ENCODE measurements at regions not wholly inside any gene's neighbourhood (a gene's known extent, or its start where the extent isn't known, plus 50 kb on each side); places are given as distances from the start of the nearest gene placed in this dataset.
"Not testable (repeated sequence)": the region's sequence is repeated elsewhere in the genome, so short reads cannot be mapped to it uniquely, and the experiment has no call there.

DNA sequence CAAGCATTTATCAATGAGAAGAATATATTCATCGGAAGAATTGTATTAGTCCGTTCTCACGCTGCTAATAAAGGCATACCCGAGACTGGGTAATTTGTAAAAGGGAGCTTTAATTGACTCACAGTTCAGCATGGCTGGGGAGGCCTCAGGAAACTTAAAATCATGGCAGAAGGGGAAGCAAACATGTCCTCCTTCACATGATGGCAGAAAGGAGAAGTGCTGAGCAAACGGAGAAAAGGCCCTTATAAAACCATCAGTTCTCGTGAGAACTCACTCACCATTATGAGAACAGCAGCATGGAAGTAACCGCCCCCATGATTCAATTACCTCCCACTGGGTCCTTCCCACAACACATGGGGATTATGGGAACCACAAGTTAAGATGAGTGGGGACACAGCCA, 1688.2 kb downstream of the SPATA31A7 start:
- DNase-seq: not testable (repeated sequence)

DNA sequence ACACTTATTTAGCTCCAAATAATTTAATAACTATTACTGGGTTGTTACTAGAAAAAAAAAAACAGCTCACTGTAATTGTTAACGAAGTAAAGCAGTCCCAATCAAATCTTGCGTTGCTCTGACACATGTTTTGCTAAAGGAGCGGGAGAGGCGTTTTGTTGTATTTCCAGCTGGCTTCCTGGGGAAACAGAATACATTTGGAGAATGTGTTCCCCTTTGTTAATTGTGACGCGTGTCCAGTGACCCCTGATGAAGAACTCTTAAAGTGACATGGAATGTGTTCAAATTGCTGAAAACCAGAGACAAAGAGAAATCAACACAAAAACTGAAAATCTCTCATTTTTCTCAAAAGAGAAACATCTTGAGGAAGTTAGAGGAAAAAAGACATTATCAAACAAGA, 1690.6 kb downstream of the SPATA31A7 start:
- DNase-seq: not testable (repeated sequence)

DNA sequence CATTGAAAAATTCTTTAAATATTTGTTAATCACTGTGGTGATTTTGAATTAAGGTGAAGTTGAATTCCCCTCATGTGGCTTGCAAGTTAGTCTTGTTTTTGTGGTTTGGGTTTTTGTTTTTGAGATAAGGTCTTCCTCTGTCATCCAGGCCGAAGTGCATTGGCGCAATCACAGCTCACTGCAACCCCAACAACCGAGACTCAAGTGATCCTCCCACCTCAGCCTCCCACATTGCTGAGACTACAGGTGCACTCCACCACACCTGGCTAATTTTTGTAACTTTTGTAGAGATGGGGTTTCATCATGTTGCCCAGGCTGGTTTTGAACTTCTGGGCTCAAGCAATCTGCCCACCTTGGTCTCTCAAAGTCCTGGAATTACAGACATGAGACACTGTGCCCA, 1691.1 kb downstream of the SPATA31A7 start:
- DNase-seq: not testable (repeated sequence)

DNA sequence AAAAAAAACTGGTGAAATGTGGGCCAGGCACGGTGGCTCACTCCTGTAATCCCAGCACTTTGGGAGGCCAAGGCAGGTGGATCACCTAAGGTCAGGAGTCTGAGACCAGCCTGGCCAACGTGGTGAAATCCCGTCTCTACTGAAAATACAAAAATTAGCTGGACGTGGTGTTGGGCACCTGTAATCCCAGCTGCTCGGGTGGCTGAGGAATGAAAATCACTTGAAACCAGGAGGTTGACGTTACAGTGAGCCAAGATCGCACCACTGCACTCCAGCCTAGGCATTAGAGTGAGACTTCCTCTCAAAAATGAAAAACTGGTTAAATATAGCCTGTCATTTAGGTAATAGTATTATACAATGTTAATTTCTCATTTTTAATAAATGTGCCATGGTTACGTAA, 1692.0 kb downstream of the SPATA31A7 start:
- DNase-seq: not testable (repeated sequence)

DNA sequence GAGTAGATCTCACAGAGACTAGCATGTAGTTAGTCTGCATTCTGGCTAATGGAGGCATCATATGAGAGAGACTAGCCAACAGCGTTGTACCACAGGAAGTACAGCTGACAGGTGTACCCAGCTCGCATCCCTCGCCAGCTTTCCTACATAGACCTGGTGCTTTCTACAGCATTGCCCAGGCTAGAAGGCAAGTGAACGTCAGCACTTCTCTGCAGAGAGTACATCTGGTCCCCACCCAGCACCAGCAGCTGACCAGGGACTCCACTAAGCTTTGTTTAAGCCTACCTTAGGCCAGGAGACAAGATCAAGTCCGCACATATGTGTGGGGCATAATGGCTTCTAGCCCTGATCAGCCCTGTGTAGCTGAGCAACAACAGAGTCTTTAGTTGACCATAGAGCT, 1692.9 kb downstream of the SPATA31A7 start:
- not testable (repeated sequence) for DNase-seq

DNA sequence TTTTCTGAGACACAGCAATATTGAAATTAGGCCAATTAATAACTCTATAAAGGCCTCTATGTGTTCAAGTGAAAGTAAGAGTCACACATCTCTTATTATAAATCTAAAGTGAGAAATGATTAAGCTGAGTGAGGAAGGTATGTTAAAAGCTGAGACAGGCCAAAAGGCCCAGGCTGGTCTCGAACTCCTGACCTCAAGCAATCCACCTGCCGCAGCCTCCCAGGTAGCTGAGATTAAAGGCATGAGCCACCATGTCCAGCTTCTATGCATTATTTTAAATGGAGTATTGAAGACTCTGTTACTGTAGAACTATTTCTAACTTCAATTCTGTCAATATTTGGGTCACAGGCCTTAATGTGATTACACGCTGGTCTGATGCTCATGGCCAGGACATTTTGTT, 1706.9 kb downstream of the SPATA31A7 start:
- DNase-seq: not testable (repeated sequence)

DNA sequence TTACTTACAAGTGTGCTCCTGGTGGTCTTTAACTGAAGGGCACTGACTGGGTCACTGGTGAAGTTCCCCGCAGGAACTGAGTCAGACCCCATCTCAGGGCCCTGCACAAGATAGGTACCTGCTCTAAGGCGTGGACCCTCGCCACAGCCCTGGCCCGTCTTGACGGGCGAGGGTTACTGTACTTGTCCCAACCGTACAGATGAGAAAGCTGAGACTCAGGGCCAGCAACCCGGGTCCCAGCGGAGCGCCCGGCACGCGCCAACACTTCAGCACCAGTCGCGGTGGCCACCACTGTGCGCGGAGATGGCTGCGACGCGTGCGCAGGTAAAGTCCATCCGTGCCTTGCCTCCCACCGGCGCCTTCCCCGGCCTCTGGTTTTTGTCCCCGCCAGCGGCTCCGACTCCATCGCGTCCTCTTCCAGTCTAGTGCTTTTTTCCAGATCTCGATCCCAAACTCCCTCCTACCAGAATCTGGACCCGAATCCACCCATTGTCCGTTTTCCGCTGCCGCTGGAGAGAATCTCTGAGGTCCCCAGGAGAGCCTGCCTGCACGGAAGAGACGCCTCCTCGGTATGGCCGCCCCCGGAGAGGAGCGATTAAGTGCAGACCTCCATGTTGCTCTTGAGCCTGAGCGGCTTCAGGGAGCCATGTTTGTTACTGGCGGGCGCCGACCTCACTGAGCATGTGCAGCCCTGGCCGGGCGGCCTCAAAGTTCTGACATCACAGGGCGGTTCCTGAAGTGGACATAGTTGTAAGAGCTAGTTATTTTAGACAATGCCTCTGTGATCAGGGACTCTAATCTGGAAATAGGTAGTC, 1707.8 kb downstream of the SPATA31A7 start:
- DNase-seq: peak; percentile 79 to 83

DNA sequence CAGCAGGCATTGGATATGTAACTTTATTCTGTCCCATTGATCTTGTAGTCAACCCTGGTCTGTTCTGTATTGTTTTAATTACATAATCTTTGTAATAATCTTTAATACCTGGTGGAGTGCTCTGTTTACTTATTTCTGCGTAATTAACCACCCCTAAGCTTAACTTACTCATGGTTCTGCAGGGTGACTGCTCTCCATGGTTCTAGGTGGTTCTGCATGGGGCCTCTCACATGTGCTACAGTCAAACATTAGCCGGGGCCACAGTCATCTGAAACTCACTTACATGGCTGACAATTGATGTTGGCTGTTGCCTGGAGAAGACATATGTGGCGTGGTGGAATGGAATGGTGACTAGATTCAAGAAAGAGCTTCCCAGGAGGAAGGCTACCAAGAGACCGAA, 1709.8 kb downstream of the SPATA31A7 start:
- DNase-seq: not testable (repeated sequence)

DNA sequence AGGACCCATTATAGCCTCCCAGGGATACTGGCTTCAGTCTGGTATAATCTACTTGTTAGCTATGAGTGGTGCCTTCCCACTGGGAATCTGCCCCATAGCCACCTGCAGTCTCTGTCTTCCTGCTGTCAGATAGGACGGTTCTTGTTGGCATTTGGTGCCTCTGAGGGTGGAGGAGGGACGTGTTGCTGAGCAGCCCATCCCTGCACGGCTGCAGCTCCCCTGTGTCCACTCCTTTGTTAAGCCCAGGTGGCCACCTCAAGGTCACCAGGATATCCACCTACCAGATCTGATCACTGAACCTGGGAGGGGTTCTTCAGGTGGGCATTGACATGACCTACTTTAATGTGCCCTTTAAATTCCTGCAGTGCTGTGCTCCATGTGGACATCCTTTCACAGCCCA, 1714.2 kb downstream of the SPATA31A7 start:
- DNase-seq: not testable (repeated sequence)

DNA sequence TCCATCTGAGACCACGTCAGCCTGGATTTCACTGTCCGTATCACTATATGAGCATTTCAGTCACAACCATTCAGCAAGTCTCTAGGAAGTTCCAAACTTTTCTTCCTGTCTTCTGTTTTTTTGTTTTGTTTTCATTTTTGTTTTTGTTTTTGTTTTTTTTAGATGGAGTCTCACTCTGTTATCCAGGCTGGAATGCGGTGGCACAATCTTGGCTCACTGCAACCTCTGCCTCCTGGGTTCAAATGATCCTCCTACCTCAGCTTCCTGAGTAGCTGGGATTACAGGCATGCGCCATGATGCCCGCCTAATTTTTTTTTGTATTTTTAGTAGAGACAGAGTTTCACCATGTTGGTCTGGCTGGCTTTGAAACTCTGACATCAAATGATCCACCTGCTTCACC, 1715.9 kb downstream of the SPATA31A7 start:
- not testable (repeated sequence) for DNase-seq

DNA sequence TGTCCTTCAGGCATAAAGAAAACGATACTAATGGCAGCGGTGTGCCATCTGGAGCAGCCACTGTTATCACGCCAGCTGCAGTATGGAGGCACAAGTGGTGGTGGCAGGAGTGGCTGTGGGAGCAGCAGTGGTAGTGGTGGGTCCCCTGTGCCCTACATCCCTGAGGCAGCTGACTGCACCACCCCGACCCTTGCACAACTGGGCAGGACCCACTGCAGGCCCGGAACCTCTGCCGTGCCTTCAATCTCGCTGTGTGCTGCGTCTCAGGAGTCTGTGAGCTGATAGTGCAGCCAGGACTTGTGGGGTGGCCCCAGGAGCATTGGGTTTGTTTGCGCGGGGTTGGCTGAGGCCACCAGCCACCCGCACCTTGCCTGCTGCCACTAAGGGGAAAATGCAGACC, 1718.0 kb downstream of the SPATA31A7 start:
- not testable (repeated sequence) for DNase-seq

DNA sequence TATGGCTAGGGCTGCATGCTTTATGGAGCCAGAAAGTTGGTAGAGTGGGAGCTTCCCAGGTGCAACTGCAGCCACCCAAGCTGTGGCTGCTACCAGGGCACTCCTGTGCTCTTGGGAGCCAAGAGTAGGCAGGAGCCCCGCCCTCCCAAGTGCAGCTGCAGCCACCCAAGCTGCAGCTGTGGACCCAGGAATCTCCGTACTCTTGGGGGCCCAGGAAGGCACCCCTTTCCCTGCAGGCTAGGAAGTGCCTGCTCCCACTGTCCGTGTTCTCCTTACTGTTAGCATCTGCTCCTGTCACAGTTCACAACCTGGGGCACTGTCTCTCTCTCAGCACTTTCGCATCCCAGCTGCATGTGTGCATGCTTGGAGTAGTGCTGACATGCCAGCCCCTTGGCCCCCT, 1718.4 kb downstream of the SPATA31A7 start:
- DNase-seq: not testable (repeated sequence)

DNA sequence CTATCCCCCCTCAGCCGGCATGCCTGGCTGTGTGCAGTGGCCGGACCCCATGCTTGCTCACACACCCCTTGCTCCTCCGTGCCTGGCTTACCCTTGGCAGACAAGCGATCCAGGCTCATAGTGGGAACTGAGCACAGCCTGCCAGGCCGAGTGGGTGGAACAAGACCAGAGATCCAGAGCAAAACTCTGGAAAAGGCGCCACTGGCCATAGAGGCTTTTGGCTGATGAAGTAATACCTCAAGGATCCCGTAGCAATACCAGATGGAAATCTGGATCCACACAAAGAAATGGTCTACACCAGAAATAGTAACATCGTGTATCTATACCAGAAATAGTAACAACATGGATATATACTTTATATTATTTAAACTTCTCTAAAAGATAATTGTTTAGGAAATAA, 1719.6 kb downstream of the SPATA31A7 start:
- DNase-seq: not testable (repeated sequence)

DNA sequence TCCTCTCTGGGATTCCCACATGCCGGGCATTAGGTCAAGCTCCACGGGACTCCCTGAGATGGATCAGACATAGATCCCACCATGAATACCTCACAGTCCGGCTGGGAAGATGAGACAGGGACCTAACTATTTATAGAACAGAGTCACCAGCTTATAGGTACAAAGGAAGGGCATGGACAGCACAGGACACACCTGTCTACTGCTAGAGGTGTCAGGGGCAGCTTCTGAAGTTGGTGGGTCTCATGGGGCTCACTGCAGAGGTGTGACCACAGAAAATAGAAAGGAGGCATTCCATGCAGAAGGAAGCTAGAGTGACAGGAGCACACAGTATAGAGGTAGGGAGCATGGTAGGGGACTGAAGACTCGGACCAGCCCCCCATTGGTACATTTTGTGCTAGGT, 1722.4 kb downstream of the SPATA31A7 start:
- not testable (repeated sequence) for DNase-seq

DNA sequence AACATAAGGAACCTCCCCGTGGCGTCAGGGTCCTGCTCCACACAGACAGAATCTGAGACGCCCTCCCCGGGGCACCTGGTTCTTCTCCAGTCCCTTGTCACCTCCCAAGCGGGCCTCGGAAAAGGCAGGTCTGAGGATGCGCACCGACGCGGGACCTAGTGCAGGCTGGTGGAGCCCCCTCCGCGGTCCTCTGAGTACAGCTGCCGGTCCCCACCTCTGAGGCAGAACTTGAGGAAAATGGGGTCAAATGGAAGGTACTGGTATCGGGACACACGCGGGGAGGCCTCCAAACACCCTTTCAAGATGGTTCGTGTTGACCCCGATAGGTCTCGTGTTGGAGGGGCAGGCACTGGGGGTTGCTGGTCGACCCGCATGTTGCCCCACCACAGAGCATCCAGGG, 1725.3 kb downstream of the SPATA31A7 start:
- DNase-seq: not testable (repeated sequence)

DNA sequence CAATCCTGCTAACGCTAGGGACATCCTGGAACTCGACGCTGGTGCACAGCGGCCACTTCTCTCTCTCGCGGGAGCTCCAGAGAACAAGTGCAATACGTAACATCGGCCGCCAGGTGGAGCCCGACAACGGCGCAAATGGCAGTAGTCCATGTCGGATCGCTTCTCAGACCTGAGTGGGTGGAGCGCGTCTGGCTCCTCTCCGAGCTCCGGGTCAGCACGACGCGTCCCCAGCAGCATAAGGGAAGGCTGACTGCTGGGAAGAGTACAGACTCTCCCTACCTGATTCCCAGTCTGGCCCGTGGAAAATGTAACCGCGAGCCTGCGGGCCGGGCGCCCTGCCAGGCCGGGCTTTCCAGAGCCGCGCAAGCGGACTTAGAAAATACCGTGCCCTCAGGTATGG, 1725.8 kb downstream of the SPATA31A7 start:
- not testable (repeated sequence) for DNase-seq

DNA sequence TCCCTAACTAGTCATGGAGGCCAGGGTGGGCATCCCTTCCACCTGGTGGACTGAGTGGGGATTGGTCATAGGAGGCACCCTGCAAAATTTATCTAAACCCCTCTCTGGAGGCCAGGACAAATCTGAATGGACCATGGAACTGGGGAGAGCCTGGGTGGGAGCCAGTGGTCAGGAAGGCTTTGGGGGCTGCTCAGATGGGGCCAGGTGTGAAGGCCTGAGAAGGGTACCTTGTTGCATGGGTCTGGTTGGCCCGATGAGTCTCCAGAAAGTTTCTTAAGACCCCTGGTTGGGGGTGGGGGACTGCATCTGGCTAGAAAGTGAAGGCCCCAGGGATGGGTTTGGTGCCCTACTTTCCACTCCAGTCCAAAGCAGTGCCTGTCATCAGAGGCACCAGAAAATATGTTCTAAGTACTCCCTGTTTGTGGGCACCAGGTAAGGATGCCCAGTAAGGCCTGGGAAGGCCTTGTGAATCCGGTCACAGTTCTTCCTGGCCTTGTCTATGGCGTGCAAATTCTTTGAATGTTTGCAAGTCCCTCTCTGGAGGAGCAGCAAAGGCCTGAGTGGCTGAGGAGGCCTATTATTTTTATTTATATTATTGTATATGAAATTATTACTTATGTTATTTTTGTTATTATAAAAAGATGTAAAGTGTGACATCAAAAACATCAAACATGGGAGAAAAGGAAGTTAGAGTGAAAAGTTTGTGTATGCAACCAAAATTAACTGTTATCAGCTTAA, 1729.0 kb downstream of the SPATA31A7 start:
- DNase-seq: not testable (repeated sequence)

DNA sequence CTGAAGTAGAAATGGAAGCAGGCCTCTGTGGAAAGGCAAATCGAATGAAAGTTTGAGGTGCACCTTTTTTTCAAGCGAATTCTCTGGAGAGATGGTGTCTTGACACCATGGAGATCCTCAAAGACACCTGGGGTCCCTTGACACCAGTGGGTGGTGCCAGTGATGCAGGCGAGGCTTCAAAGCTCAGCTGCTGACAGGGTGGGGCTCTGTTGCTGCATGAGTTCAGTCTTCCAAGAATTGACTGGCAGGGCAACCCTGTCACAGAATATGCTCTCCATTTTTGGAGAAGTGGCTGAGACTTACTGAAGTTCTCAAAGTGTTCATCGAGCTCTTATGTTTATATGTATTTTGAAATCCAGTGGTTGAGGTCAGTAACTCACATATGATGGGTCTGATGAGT, 1741.6 kb downstream of the SPATA31A7 start:
- DNase-seq: not testable (repeated sequence)

DNA sequence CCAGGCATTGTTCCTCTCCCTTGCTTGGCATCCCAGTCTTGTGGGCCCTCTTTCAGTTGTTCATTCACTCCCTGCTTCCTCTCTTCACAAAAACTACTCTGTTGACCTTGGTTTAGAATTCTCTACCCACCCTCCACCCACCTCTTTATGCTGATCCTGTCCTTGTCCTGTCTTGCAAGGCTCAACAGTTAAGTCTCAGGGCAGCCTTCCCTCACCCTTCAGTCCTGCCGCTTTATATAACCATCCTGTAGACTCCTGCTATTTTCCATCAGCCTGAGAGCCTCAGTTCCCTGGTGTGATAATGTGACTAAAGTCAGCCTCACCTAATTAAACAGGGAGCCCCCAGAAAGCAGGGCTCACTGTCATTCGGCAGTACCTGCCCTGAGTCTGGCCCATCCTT, 1763.0 kb downstream of the SPATA31A7 start:
- not testable (repeated sequence) for DNase-seq

All from CD4-positive, alpha-beta T cell treated with Interleukin-1 beta for 1 hour (primary cell).